ENCODE measurements at regions not wholly inside any gene's neighbourhood (a gene's known extent, or its start where the extent isn't known, plus 50 kb on each side); places are given as distances from the start of the nearest gene placed in this dataset.
"Not testable (repeated sequence)": the region's sequence is repeated elsewhere in the genome, so short reads cannot be mapped to it uniquely, and the experiment has no call there.

- Histone ChIP-seq H3K27ac (ENCODE audit: low read depth, low read length, poor library complexity, severe bottlenecking) (no peak overlapping the region), H3K9ac (ENCODE audit: low read length) (no peak overlapping the region), H3K9me3 (ENCODE audit: low read length) (no peaks in the 10 kb centered on the region), H3K4me3 (ENCODE audit: low read depth, low read length, poor library complexity, severe bottlenecking) (no peak overlapping the region), H3F3A (ENCODE audit: insufficient read depth, low read length) (no peaks in the 10 kb centered on the region), H4K20me1 (ENCODE audit: insufficient read depth, low read length) (no peaks in the 10 kb centered on the region), H2AFZ (ENCODE audit: low read length) (no peak overlapping the region), H3K9me2 (ENCODE audit: low read depth, low read length) (no peaks in the 10 kb centered on the region), H3K4me1 (ENCODE audit: insufficient read depth, low read length, severe bottlenecking) (peaks cover 13% of the 10 kb centered on the region), H3K27me3 (ENCODE audit: insufficient read depth, low read length) (no peaks in the 10 kb centered on the region), H3K4me2 (ENCODE audit: low read length) (no peak overlapping the region; the same call in 1 of the 2 replicates), H3K79me2 (ENCODE audit: insufficient read depth, low read length) (no peaks in the 10 kb centered on the region), H3K36me3 (ENCODE audit: insufficient read depth, low read length) (no peaks in the 10 kb centered on the region)
- TF ChIP-seq, protein P1, sequence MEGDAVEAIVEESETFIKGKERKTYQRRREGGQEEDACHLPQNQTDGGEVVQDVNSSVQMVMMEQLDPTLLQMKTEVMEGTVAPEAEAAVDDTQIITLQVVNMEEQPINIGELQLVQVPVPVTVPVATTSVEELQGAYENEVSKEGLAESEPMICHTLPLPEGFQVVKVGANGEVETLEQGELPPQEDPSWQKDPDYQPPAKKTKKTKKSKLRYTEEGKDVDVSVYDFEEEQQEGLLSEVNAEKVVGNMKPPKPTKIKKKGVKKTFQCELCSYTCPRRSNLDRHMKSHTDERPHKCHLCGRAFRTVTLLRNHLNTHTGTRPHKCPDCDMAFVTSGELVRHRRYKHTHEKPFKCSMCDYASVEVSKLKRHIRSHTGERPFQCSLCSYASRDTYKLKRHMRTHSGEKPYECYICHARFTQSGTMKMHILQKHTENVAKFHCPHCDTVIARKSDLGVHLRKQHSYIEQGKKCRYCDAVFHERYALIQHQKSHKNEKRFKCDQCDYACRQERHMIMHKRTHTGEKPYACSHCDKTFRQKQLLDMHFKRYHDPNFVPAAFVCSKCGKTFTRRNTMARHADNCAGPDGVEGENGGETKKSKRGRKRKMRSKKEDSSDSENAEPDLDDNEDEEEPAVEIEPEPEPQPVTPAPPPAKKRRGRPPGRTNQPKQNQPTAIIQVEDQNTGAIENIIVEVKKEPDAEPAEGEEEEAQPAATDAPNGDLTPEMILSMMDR (IDR thresholded peaks at IDR 0.05; ENCODE audit: low read length) = no peak
- TF ChIP-seq EZH2 (IDR thresholded peaks at IDR 0.05; ENCODE audit: borderline replicate concordance, low read length) = no peak
Measured at GRCh38 chr12:13534242-13534641, 337.7 kb downstream of the EMP1 start.

- H3K9me3 ChIP-seq (ENCODE audit: low read length) = no peaks in the 10 kb centered on the region
- peaks cover 3% of the 10 kb centered on the region for H3K4me1 ChIP-seq (ENCODE audit: insufficient read depth, low read length, severe bottlenecking)
- H3K27ac ChIP-seq (ENCODE audit: low read depth, low read length, poor library complexity, severe bottlenecking) = no peak overlapping the region
- no peak overlapping the region for H2AFZ ChIP-seq (ENCODE audit: low read length)
- no peak for TF ChIP-seq EZH2 (IDR thresholded peaks at IDR 0.05; ENCODE audit: borderline replicate concordance, low read length)
- TF ChIP-seq, protein P1 (IDR thresholded peaks at IDR 0.05; ENCODE audit: low read length) = no peak
- H3K27me3 ChIP-seq (ENCODE audit: insufficient read depth, low read length) = no peaks in the 10 kb centered on the region
- H3K79me2 ChIP-seq (ENCODE audit: insufficient read depth, low read length) = no peaks in the 10 kb centered on the region
- no peaks in the 10 kb centered on the region for H3K36me3 ChIP-seq (ENCODE audit: insufficient read depth, low read length)
- no peaks in the 10 kb centered on the region for H3K9me2 ChIP-seq (ENCODE audit: low read depth, low read length)
- no peaks in the 10 kb centered on the region for H4K20me1 ChIP-seq (ENCODE audit: insufficient read depth, low read length)
- no peak overlapping the region for H3K4me2 ChIP-seq (ENCODE audit: low read length)
- no peak overlapping the region for H3K4me3 ChIP-seq (ENCODE audit: low read depth, low read length, poor library complexity, severe bottlenecking)
- H3F3A ChIP-seq (ENCODE audit: insufficient read depth, low read length) = no peaks in the 10 kb centered on the region
- H3K9ac ChIP-seq (ENCODE audit: low read length) = no peak overlapping the region
Measured at GRCh38 chr12:13530966-13531365, 334.4 kb downstream of the EMP1 start.

DNA sequence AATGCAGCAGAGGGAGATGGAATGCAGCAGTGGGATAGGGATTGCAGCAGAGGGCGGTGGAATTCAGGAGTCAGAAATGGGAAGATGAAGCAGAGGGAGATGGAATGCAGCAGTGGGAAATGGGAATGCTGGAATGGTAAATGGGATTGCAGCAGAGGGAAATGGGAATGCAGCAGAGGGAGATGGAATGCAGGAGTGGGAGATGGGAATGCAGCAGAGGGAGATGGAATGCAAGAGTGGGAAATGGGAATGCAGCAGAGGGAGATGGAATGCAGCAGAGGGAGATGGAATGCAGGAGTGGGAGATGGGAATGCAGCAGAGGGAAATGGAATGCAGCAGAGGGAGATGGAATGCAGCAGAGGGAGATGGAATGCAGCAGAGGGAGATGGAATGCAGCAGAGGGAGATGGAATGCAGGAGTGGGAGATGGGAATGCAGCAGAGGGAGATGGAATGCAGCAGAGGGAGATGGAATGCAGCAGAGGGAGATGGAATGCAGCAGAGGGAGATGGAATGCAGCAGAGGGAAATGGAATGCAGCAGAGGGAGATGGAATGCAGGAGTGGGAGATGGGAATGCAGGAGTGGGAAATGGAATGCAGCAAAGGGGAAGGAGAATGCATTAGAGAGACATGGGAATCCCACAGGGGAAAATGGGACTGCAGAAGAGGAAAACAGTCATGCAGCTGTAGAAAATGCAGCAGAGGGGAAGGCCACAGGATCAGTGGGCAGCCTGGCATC lies 329.8 kb downstream of the EMP1 start:
- H3K4me3 ChIP-seq (ENCODE audit: low read depth, low read length, poor library complexity, severe bottlenecking); H3F3A ChIP-seq (ENCODE audit: insufficient read depth, low read length); H3K4me2 ChIP-seq (ENCODE audit: low read length); H4K20me1 ChIP-seq (ENCODE audit: insufficient read depth, low read length); H2AFZ ChIP-seq (ENCODE audit: low read length); H3K79me2 ChIP-seq (ENCODE audit: insufficient read depth, low read length); H3K36me3 ChIP-seq (ENCODE audit: insufficient read depth, low read length); H3K27ac ChIP-seq (ENCODE audit: low read depth, low read length, poor library complexity, severe bottlenecking); H3K27me3 ChIP-seq (ENCODE audit: insufficient read depth, low read length); H3K9me3 ChIP-seq (ENCODE audit: low read length); H3K9me2 ChIP-seq (ENCODE audit: low read depth, low read length); H3K4me1 ChIP-seq (ENCODE audit: insufficient read depth, low read length, severe bottlenecking); H3K9ac ChIP-seq (ENCODE audit: low read length): not testable (repeated sequence)

Measured in OCI-LY1 (cell line).